ENCODE measurements at regions not wholly inside any gene's neighbourhood (a gene's known extent, or its start where the extent isn't known, plus 50 kb on each side); places are given as distances from the start of the nearest gene placed in this dataset.

- no peaks in the 10 kb centered on the region for H3K9me3 ChIP-seq (ENCODE audit: insufficient read depth, low read length, severe bottlenecking)
- no peak overlapping the region for H2AFZ ChIP-seq (ENCODE audit: low read depth, low read length)
- no peaks in the 10 kb centered on the region for H3K36me3 ChIP-seq (ENCODE audit: insufficient read depth, low read length)
- no peak overlapping the region for H3K27ac ChIP-seq (ENCODE audit: low read length)
- no peaks in the 10 kb centered on the region for H3K79me2 ChIP-seq (ENCODE audit: insufficient read depth, low read length)
- no peak overlapping the region for H3K4me2 ChIP-seq (ENCODE audit: insufficient read depth, low read length)
- H3K4me3 ChIP-seq (ENCODE audit: low read depth in 1 of 2, low read length in 2 of 2): no peak overlapping the region
- peaks cover 17% of the 10 kb centered on the region for H3K27me3 ChIP-seq (ENCODE audit: insufficient read depth, low read length, poor library complexity)
- TF ChIP-seq EZH2 (IDR thresholded peaks at IDR 0.05; ENCODE audit: borderline replicate concordance, low read depth, low read length, severe bottlenecking) (no peak), CTCF (IDR thresholded peaks at IDR 0.05; ENCODE audit: borderline replicate concordance, extremely low read depth, low read length, poor library complexity, severe bottlenecking) (no peak)
- no peaks in the 10 kb centered on the region for H4K20me1 ChIP-seq (ENCODE audit: insufficient read depth, low read length)
- no peak for ATAC-seq (ENCODE audit: insufficient read depth, low read depth)
- no peak overlapping the region for H3K9ac ChIP-seq (ENCODE audit: low read depth, low read length)
- no peaks in the 10 kb centered on the region for H3K4me1 ChIP-seq (ENCODE audit: insufficient read depth, low read length)
- no peak for DNase-seq
These were observed 63.7 kb upstream of the OR10AD1 start for GRCh38 chr12:48266826-48267225.

- Histone ChIP-seq H3K4me3 (ENCODE audit: low read depth in 1 of 2, low read length in 2 of 2) (no peak overlapping the region), H3K27me3 (ENCODE audit: insufficient read depth, low read length, poor library complexity) (peaks cover 17% of the 10 kb centered on the region), H3K27ac (ENCODE audit: low read length) (no peak overlapping the region), H3K9ac (ENCODE audit: low read depth, low read length) (no peak overlapping the region), H4K20me1 (ENCODE audit: insufficient read depth, low read length) (no peaks in the 10 kb centered on the region), H2AFZ (ENCODE audit: low read depth, low read length) (no peak overlapping the region), H3K4me2 (ENCODE audit: insufficient read depth, low read length) (no peak overlapping the region), H3K4me1 (ENCODE audit: insufficient read depth, low read length) (no peaks in the 10 kb centered on the region), H3K36me3 (ENCODE audit: insufficient read depth, low read length) (no peaks in the 10 kb centered on the region), H3K79me2 (ENCODE audit: insufficient read depth, low read length) (no peaks in the 10 kb centered on the region), H3K9me3 (ENCODE audit: insufficient read depth, low read length, severe bottlenecking) (no peaks in the 10 kb centered on the region)
- DNase-seq (no peak), ATAC-seq (ENCODE audit: insufficient read depth, low read depth) (no peak)
- TF ChIP-seq CTCF (IDR thresholded peaks at IDR 0.05; ENCODE audit: borderline replicate concordance, extremely low read depth, low read length, poor library complexity, severe bottlenecking) (no peak), EZH2 (IDR thresholded peaks at IDR 0.05; ENCODE audit: borderline replicate concordance, low read depth, low read length, severe bottlenecking) (no peak)
These were observed 62.7 kb upstream of the OR10AD1 start for GRCh38 chr12:48265777-48266176.

- no peak overlapping the region for H3K4me3 ChIP-seq (ENCODE audit: low read depth in 1 of 2, low read length in 2 of 2)
- no peak overlapping the region for H3K27ac ChIP-seq (ENCODE audit: low read length)
- no peaks in the 10 kb centered on the region for H3K36me3 ChIP-seq (ENCODE audit: insufficient read depth, low read length)
- no peaks in the 10 kb centered on the region for H3K4me1 ChIP-seq (ENCODE audit: insufficient read depth, low read length)
- H3K9ac ChIP-seq (ENCODE audit: low read depth, low read length): no peak overlapping the region
- no peaks in the 10 kb centered on the region for H3K9me3 ChIP-seq (ENCODE audit: insufficient read depth, low read length, severe bottlenecking)
- H3K27me3 ChIP-seq (ENCODE audit: insufficient read depth, low read length, poor library complexity): peaks cover 9% of the 10 kb centered on the region
- no peak overlapping the region for H3K4me2 ChIP-seq (ENCODE audit: insufficient read depth, low read length)
- ATAC-seq (ENCODE audit: insufficient read depth, low read depth) (no peak), DNase-seq (no peak)
- no peaks in the 10 kb centered on the region for H4K20me1 ChIP-seq (ENCODE audit: insufficient read depth, low read length)
- TF ChIP-seq EZH2 (IDR thresholded peaks at IDR 0.05; ENCODE audit: borderline replicate concordance, low read depth, low read length, severe bottlenecking) (no peak), CTCF (IDR thresholded peaks at IDR 0.05; ENCODE audit: borderline replicate concordance, extremely low read depth, low read length, poor library complexity, severe bottlenecking) (no peak)
- H3K79me2 ChIP-seq (ENCODE audit: insufficient read depth, low read length): no peaks in the 10 kb centered on the region
- H2AFZ ChIP-seq (ENCODE audit: low read depth, low read length): no peak overlapping the region
These were observed 60.5 kb upstream of the OR10AD1 start for GRCh38 chr12:48263617-48264016.

- no peaks in the 10 kb centered on the region for H3K79me2 ChIP-seq (ENCODE audit: insufficient read depth, low read length)
- H3K9me3 ChIP-seq (ENCODE audit: insufficient read depth, low read length, severe bottlenecking): no peaks in the 10 kb centered on the region
- no peak overlapping the region for H3K4me3 ChIP-seq (ENCODE audit: low read depth in 1 of 2, low read length in 2 of 2)
- no peaks in the 10 kb centered on the region for H3K36me3 ChIP-seq (ENCODE audit: insufficient read depth, low read length)
- no peaks in the 10 kb centered on the region for H3K4me1 ChIP-seq (ENCODE audit: insufficient read depth, low read length)
- H2AFZ ChIP-seq (ENCODE audit: low read depth, low read length): no peak overlapping the region
- DNase-seq (no peak), ATAC-seq (ENCODE audit: insufficient read depth, low read depth) (no peak)
- TF ChIP-seq CTCF (IDR thresholded peaks at IDR 0.05; ENCODE audit: borderline replicate concordance, extremely low read depth, low read length, poor library complexity, severe bottlenecking) (no peak), EZH2 (IDR thresholded peaks at IDR 0.05; ENCODE audit: borderline replicate concordance, low read depth, low read length, severe bottlenecking) (no peak)
- H3K27me3 ChIP-seq (ENCODE audit: insufficient read depth, low read length, poor library complexity): peaks cover 5% of the 10 kb centered on the region
- H4K20me1 ChIP-seq (ENCODE audit: insufficient read depth, low read length): no peaks in the 10 kb centered on the region
- H3K4me2 ChIP-seq (ENCODE audit: insufficient read depth, low read length): no peak overlapping the region
- H3K9ac ChIP-seq (ENCODE audit: low read depth, low read length): no peak overlapping the region
- no peak overlapping the region for H3K27ac ChIP-seq (ENCODE audit: low read length)
These were observed 58.7 kb upstream of the OR10AD1 start for GRCh38 chr12:48261773-48262172.

Measured in DND-41 (cell line).